Stomach (tissue), 4 donors: ENCODE measurements at regions not wholly inside any gene's neighbourhood (a gene's known extent, or its start where the extent isn't known, plus 50 kb on each side); places are given as distances from the start of the nearest gene placed in this dataset.

Experiments
- CTCF ChIP-seq, 7 experiments: fragments of 450-650 bp in 4 of 7; fragments of 200-600 bp in 3 of 7; sonication (generic) in 3 of 7; IDR thresholded peaks; one replicate each; pipeline ENCODE4 v1.5.1; 2016 to 2019; ENCODE audit warnings: antibody characterized with exemption in 7 of 7, control low read depth in 2 of 7, mild to moderate bottlenecking in 1 of 7
- EP300 ChIP-seq: sonication (generic); formaldehyde crosslinking; IDR thresholded peaks from one replicate; pipeline ENCODE4 v1.6.1; 2017; ENCODE audit warnings: antibody characterized with exemption
- POLR2A ChIP-seq, 4 donors: fragments of 450-650 bp; IDR thresholded peaks; one replicate each; pipeline ENCODE4 v1.6.1; 2016; ENCODE audit warnings: antibody characterized with exemption in 4 of 4, control low read depth in 2 of 4, mild to moderate bottlenecking in 1 of 4, moderate library complexity in 1 of 4
- POLR2AphosphoS5 ChIP-seq, 3 donors: sonication (generic); formaldehyde crosslinking; IDR thresholded peaks; one replicate each; pipeline ENCODE4 v1.6.1; 2016; ENCODE audit warnings: antibody characterized with exemption in 3 of 3

GRCh38 chr4:180946188-180946587, 1297.0 kb upstream of the TENM3 start:
- no peak for TF ChIP-seq POLR2A (IDR thresholded peaks at IDR 0.05)
- TF ChIP-seq CTCF (IDR thresholded peaks at IDR 0.05): no peak
- TF ChIP-seq POLR2AphosphoS5 (IDR thresholded peaks at IDR 0.05): no peak
- no peak for TF ChIP-seq EP300
